ENCODE measurements at regions not wholly inside any gene's neighbourhood (a gene's known extent, or its start where the extent isn't known, plus 50 kb on each side); places are given as distances from the start of the nearest gene placed in this dataset.
A peak's percentile ranks its signal among the peaks of the same experiment; 100 is the strongest.

DNA sequence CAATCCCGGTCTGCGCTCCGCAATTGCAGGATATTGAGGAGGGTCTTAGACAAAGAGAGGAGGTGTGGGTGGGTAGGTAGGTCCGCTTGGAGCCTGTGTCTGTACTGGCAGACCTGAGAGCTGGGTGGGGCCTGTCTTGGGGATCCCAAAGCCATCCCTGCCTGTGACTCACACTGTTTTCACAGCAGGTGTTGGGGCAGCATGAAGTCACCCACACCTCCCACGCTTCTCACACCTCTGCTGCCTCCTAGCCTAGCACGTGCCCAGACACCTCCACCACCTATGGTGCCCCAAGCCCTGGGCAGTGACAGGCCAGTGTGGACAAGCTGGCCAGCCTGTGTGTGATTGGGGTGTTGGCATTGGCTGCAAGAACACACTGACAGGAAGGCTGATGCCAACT lies 65.7 kb upstream of the ECE1 start:
- no peak overlapping the region for H3K4me3 ChIP-seq (ENCODE audit: low read length in 2 of 2)
- H2BK15ac ChIP-seq (ENCODE audit: low read length) = peak overlapping the region; percentile 6
- no peak overlapping the region for H3K4me2 ChIP-seq (ENCODE audit: insufficient read depth, low read length, poor library complexity, severe bottlenecking)
- no peak overlapping the region for H3K9ac ChIP-seq (ENCODE audit: low read depth, low read length, poor library complexity)
- H3K18ac ChIP-seq (ENCODE audit: low read length) = peak overlapping the region; percentile 78
- no peak overlapping the region for H3K27ac ChIP-seq (replicated peaks; ENCODE audit: low read length)
- H3K79me1 ChIP-seq (ENCODE audit: low read depth, low read length) = no peaks in the 10 kb centered on the region
- peaks cover 0 to 2% of the 10 kb centered on the region in 2 donors for H3K9me3 ChIP-seq (replicated peaks in 1 of 2; ENCODE audit: control insufficient read depth in 2 of 2, insufficient read depth in 1 of 2, low read depth in 1 of 2, low read length in 2 of 2)
- peak overlapping the region; percentile 1 for H2AK5ac ChIP-seq (ENCODE audit: low read depth, low read length)
- no peaks in the 10 kb centered on the region for H3K36me3 ChIP-seq (replicated peaks in 1 of 2; ENCODE audit: control insufficient read depth in 2 of 2, insufficient read depth in 2 of 2, low read length in 2 of 2)
- H2BK120ac ChIP-seq (ENCODE audit: low read depth, low read length) = no peak overlapping the region
- no peak overlapping the region for H3K23ac ChIP-seq (ENCODE audit: low read depth, low read length, poor library complexity)
- no CpG with 5 or more reads among the region's 6 CpGs for WGBS, 2 donors (ENCODE audit: extremely low coverage in 2 of 2, insufficient read length in 2 of 2, insufficient replicate concordance in 1 of 2)
- H3K4ac ChIP-seq (ENCODE audit: low read length) = no peak overlapping the region
- H3K4me1 ChIP-seq (ENCODE audit: control insufficient read depth in 2 of 2, insufficient read depth in 1 of 2, low read depth in 1 of 2, low read length in 2 of 2) = peaks cover 0 to 1% of the 10 kb centered on the region in 2 donors
- H3K14ac ChIP-seq (ENCODE audit: low read length) = no peak overlapping the region
- peak overlapping the region; percentile 24 for H2BK12ac ChIP-seq (ENCODE audit: low read length)
- H4K91ac ChIP-seq (ENCODE audit: low read depth, low read length, poor library complexity) = no peak overlapping the region
- no peak overlapping the region for H2AFZ ChIP-seq (ENCODE audit: low read length)
- H4K8ac ChIP-seq (ENCODE audit: low read depth, low read length) = no peak overlapping the region
- H3K27me3 ChIP-seq (ENCODE audit: control insufficient read depth in 3 of 3, insufficient read depth in 3 of 3, low read depth in 1 of 3, low read length in 3 of 3) = peaks cover 0 to 10% (median 0%) of the 10 kb centered on the region in 3 experiments
- no peak overlapping the region for H2BK5ac ChIP-seq (ENCODE audit: low read length)
- DNase-seq (ENCODE audit: low spot score) = no peak

DNA sequence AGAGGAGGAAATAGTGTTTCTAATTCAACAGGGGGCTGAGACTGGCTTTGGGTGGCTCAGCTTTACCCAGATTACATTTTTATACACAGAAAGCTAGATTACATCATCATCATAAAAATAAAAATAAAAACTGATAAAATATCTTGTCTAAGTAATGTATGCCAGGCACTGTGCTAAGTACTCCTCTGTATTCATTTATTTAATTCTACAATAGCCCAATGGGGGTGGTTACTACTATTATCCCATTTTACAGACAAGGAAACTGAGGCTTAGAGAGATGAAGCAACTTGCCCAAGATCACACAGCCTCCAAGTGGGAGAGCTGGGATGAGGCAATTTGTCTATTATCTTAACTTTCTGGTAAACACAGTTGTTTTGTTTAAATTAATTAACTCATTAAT lies 62.3 kb upstream of the ECE1 start:
- no peak overlapping the region for H3K14ac ChIP-seq (ENCODE audit: low read length)
- H3K4ac ChIP-seq (ENCODE audit: low read length) = no peak overlapping the region
- H3K27ac ChIP-seq (replicated peaks; ENCODE audit: low read length) = no peak overlapping the region
- no peak overlapping the region for H3K4me2 ChIP-seq (ENCODE audit: insufficient read depth, low read length, poor library complexity, severe bottlenecking)
- no peak overlapping the region for H2BK5ac ChIP-seq (ENCODE audit: low read length)
- no peak overlapping the region for H2AFZ ChIP-seq (ENCODE audit: low read length)
- no peak overlapping the region for H2AK5ac ChIP-seq (ENCODE audit: low read depth, low read length)
- no peak overlapping the region for H3K4me3 ChIP-seq (ENCODE audit: low read length in 2 of 2)
- H4K8ac ChIP-seq (ENCODE audit: low read depth, low read length) = no peak overlapping the region
- H3K4me1 ChIP-seq (ENCODE audit: control insufficient read depth in 2 of 2, insufficient read depth in 1 of 2, low read depth in 1 of 2, low read length in 2 of 2) = peaks cover 3 to 5% of the 10 kb centered on the region in 2 donors
- no peak overlapping the region for H3K18ac ChIP-seq (ENCODE audit: low read length)
- no peaks in the 10 kb centered on the region for H3K36me3 ChIP-seq (replicated peaks in 1 of 2; ENCODE audit: control insufficient read depth in 2 of 2, insufficient read depth in 2 of 2, low read length in 2 of 2)
- H3K23ac ChIP-seq (ENCODE audit: low read depth, low read length, poor library complexity) = no peak overlapping the region
- H2BK120ac ChIP-seq (ENCODE audit: low read depth, low read length) = no peak overlapping the region
- no peak for DNase-seq (ENCODE audit: low spot score)
- H2BK12ac ChIP-seq (ENCODE audit: low read length) = no peak overlapping the region
- H4K91ac ChIP-seq (ENCODE audit: low read depth, low read length, poor library complexity) = no peak overlapping the region
- H3K79me1 ChIP-seq (ENCODE audit: low read depth, low read length) = no peaks in the 10 kb centered on the region
- H3K9ac ChIP-seq (ENCODE audit: low read depth, low read length, poor library complexity) = no peak overlapping the region
- H3K9me3 ChIP-seq (replicated peaks in 1 of 2; ENCODE audit: control insufficient read depth in 2 of 2, insufficient read depth in 1 of 2, low read depth in 1 of 2, low read length in 2 of 2) = peaks cover 0 to 2% of the 10 kb centered on the region in 2 donors
- no peak overlapping the region for H2BK15ac ChIP-seq (ENCODE audit: low read length)
- H3K27me3 ChIP-seq (ENCODE audit: control insufficient read depth in 3 of 3, insufficient read depth in 3 of 3, low read depth in 1 of 3, low read length in 3 of 3) = peaks cover 0 to 10% (median 0%) of the 10 kb centered on the region in 3 experiments

DNA sequence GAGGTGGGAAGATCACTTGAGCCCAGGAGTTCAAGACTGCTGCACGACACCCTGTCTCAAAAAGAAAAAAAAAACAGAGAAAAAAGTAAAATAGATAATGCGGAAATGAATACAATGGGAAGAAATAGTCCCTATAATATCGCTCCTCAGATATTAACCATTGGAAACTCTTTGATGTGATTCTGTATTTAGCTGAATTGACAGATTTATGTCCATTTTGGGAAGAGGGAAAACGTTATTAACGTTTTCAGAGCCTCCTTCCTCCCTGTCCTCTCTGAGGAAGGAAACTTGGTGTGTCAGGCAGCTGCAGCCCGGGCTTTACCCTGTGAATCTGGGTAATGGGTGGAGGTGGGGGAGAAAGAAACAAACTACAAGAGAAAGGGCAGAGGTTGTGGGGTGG lies 61.6 kb upstream of the ECE1 start:
- Histone ChIP-seq H3K9me3 (replicated peaks in 1 of 2; ENCODE audit: control insufficient read depth in 2 of 2, insufficient read depth in 1 of 2, low read depth in 1 of 2, low read length in 2 of 2) (peaks cover 0 to 2% of the 10 kb centered on the region in 2 donors), H3K23ac (ENCODE audit: low read depth, low read length, poor library complexity) (no peak overlapping the region), H3K79me1 (ENCODE audit: low read depth, low read length) (no peaks in the 10 kb centered on the region), H3K4me3 (ENCODE audit: low read length in 2 of 2) (no peak overlapping the region), H3K14ac (ENCODE audit: low read length) (no peak overlapping the region), H2BK120ac (ENCODE audit: low read depth, low read length) (no peak overlapping the region), H4K91ac (ENCODE audit: low read depth, low read length, poor library complexity) (no peak overlapping the region), H3K4me1 (ENCODE audit: control insufficient read depth in 2 of 2, insufficient read depth in 1 of 2, low read depth in 1 of 2, low read length in 2 of 2) (peaks cover 3 to 5% of the 10 kb centered on the region in 2 donors), H3K4ac (ENCODE audit: low read length) (no peak overlapping the region), H2BK12ac (ENCODE audit: low read length) (no peak overlapping the region), H2AFZ (ENCODE audit: low read length) (no peak overlapping the region), H4K8ac (ENCODE audit: low read depth, low read length) (no peak overlapping the region), H3K36me3 (replicated peaks in 1 of 2; ENCODE audit: control insufficient read depth in 2 of 2, insufficient read depth in 2 of 2, low read length in 2 of 2) (no peaks in the 10 kb centered on the region), H2AK5ac (ENCODE audit: low read depth, low read length) (no peak overlapping the region), H3K18ac (ENCODE audit: low read length) (no peak overlapping the region), H3K27ac (replicated peaks; ENCODE audit: low read length) (no peak overlapping the region), H3K4me2 (ENCODE audit: insufficient read depth, low read length, poor library complexity, severe bottlenecking) (no peak overlapping the region), H2BK5ac (ENCODE audit: low read length) (no peak overlapping the region), H2BK15ac (ENCODE audit: low read length) (no peak overlapping the region), H3K27me3 (ENCODE audit: control insufficient read depth in 3 of 3, insufficient read depth in 3 of 3, low read depth in 1 of 3, low read length in 3 of 3) (peaks cover 0 to 10% (median 0%) of the 10 kb centered on the region in 3 experiments), H3K9ac (ENCODE audit: low read depth, low read length, poor library complexity) (no peak overlapping the region)
- no peak for DNase-seq (ENCODE audit: low spot score)
- no CpG with 5 or more reads among the region's 6 CpGs for WGBS, 2 donors (ENCODE audit: extremely low coverage in 2 of 2, insufficient read length in 2 of 2, insufficient replicate concordance in 1 of 2)

DNA sequence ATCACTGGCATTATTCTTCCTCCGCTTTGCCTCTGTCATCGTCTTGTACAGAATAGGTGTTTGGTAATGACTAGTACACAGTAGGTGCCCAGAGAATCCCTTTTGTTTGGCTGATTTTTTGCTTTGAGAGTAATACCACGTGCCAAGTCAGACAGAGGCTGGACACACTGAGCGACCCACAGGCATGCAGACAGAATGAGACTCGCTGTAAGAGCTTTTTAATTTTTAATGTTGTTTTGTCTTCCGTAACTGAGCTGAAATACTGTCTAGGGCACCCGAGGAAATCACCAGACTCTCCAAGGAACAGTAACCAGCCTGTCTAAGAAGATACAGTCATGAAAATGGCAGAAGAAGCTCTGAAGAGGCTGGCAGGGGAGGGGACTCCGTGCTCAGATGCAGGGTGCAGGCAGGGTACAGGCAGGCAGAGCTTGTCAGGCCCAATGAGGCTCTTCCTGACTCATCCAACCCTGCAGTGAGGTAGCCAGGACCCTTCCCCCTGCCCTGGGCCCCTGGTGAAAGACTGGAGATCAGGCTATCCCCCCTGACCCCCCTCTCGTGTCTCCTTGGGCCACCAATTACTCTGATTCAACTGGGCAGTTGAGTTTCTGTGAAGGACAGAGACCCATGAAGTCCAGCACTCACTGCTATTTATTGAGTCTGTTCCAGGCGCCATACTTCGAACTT lies 60.1 kb upstream of the ECE1 start:
- Histone ChIP-seq H3K4me1 (ENCODE audit: control insufficient read depth in 2 of 2, insufficient read depth in 1 of 2, low read depth in 1 of 2, low read length in 2 of 2) (peaks cover 8 to 14% of the 10 kb centered on the region in 2 donors), H3K18ac (ENCODE audit: low read length) (peak overlapping the region; percentile 15), H3K23ac (ENCODE audit: low read depth, low read length, poor library complexity) (no peak overlapping the region), H4K8ac (ENCODE audit: low read depth, low read length) (no peak overlapping the region), H4K91ac (ENCODE audit: low read depth, low read length, poor library complexity) (no peak overlapping the region), H3K9ac (ENCODE audit: low read depth, low read length, poor library complexity) (no peak overlapping the region), H3K4me3 (ENCODE audit: low read length in 2 of 2) (no peak overlapping the region), H3K36me3 (replicated peaks in 1 of 2; ENCODE audit: control insufficient read depth in 2 of 2, insufficient read depth in 2 of 2, low read length in 2 of 2) (no peaks in the 10 kb centered on the region), H3K4me2 (ENCODE audit: insufficient read depth, low read length, poor library complexity, severe bottlenecking) (no peak overlapping the region), H2AK5ac (ENCODE audit: low read depth, low read length) (no peak overlapping the region), H2AFZ (ENCODE audit: low read length) (peak overlapping the region; percentile 75), H3K27me3 (ENCODE audit: control insufficient read depth in 3 of 3, insufficient read depth in 3 of 3, low read depth in 1 of 3, low read length in 3 of 3) (peaks cover 0 to 3% (median 1%) of the 10 kb centered on the region in 3 experiments), H2BK5ac (ENCODE audit: low read length) (no peak overlapping the region), H3K9me3 (replicated peaks in 1 of 2; ENCODE audit: control insufficient read depth in 2 of 2, insufficient read depth in 1 of 2, low read depth in 1 of 2, low read length in 2 of 2) (peaks cover 0 to 2% of the 10 kb centered on the region in 2 donors), H2BK15ac (ENCODE audit: low read length) (no peak overlapping the region), H3K27ac (replicated peaks; ENCODE audit: low read length) (no peak overlapping the region), H2BK12ac (ENCODE audit: low read length) (no peak overlapping the region), H2BK120ac (ENCODE audit: low read depth, low read length) (no peak overlapping the region), H3K4ac (ENCODE audit: low read length) (no peak overlapping the region), H3K14ac (ENCODE audit: low read length) (no peak overlapping the region), H3K79me1 (ENCODE audit: low read depth, low read length) (peaks cover 2% of the 10 kb centered on the region)
- DNase-seq (ENCODE audit: low spot score) = no peak
- no CpG with 5 or more reads among the region's 11 CpGs for WGBS, 2 donors (ENCODE audit: extremely low coverage in 2 of 2, insufficient read length in 2 of 2, insufficient replicate concordance in 1 of 2)
